HEK293 (cell line): ENCODE measurements at regions not wholly inside any gene's neighbourhood (a gene's known extent, or its start where the extent isn't known, plus 50 kb on each side); places are given as distances from the start of the nearest gene placed in this dataset.

Source experiments
- REST ChIP-seq: fragments of 450-650 bp; formaldehyde crosslinking; IDR thresholded peaks from 2 replicates; pipeline ENCODE4 v1.5.1; 2016; ENCODE audit warnings: missing biosample characterization, missing genetic modification characterization
- ZBTB49 ChIP-seq: fragments of 450-650 bp; formaldehyde crosslinking; IDR thresholded peaks from 2 replicates; pipeline ENCODE4 v1.5.1; 2016; ENCODE audit warnings: missing biosample characterization, missing genetic modification characterization, low read depth
- ZNF629 ChIP-seq: fragments of 450-650 bp; formaldehyde crosslinking; IDR thresholded peaks from 2 replicates; pipeline ENCODE4 v1.5.1; 2017; ENCODE audit warnings: missing biosample characterization, missing genetic modification characterization
- TF ChIP-seq, protein P1 (sequence below): fragments of 450-650 bp; formaldehyde crosslinking; IDR thresholded peaks from 2 replicates; pipeline ENCODE4 v1.5.1; 2016; ENCODE audit warnings: missing biosample characterization, missing genetic modification characterization

GRCh38 chrX:26511589-26512363, 295.8 kb downstream of the MAGEB5 start:
- TF ChIP-seq ZBTB49 (tag by site-specific recombination) (no peak), REST (no peak), ZNF629 (tag by site-specific recombination) (no peak)
- TF ChIP-seq, protein P1, sequence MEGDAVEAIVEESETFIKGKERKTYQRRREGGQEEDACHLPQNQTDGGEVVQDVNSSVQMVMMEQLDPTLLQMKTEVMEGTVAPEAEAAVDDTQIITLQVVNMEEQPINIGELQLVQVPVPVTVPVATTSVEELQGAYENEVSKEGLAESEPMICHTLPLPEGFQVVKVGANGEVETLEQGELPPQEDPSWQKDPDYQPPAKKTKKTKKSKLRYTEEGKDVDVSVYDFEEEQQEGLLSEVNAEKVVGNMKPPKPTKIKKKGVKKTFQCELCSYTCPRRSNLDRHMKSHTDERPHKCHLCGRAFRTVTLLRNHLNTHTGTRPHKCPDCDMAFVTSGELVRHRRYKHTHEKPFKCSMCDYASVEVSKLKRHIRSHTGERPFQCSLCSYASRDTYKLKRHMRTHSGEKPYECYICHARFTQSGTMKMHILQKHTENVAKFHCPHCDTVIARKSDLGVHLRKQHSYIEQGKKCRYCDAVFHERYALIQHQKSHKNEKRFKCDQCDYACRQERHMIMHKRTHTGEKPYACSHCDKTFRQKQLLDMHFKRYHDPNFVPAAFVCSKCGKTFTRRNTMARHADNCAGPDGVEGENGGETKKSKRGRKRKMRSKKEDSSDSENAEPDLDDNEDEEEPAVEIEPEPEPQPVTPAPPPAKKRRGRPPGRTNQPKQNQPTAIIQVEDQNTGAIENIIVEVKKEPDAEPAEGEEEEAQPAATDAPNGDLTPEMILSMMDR (tag by site-specific recombination), result no peak
